ENCODE measurements at regions not wholly inside any gene's neighbourhood (a gene's known extent, or its start where the extent isn't known, plus 50 kb on each side); places are given as distances from the start of the nearest gene placed in this dataset.

DNA sequence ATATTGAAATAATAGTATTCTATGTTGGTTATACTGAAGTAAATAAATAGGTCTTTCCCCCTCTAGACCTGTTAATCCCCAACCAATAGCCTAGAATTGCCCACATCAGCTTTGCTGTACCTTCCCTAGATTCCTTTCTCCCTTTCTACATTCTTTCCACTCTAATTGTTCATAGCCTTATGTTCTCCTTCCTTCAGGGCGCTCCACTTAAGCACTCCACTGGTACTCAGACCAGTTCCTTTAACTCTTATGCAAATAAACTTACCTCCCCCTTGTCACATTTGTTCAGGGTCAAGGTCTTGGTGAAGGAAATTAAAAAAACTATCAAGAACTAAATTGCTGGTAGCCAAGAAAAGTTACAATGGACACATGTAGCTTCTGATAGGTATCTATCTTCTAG, 294.8 kb downstream of the UTP18 start:
- TF ChIP-seq POLR2A (IDR thresholded peaks at IDR 0.05; ENCODE audit: low read length), result no peak
- no peak for TF ChIP-seq GATA1 (IDR thresholded peaks at IDR 0.05; ENCODE audit: low read depth, low read length)
